Ramos (cell line): ENCODE measurements at regions not wholly inside any gene's neighbourhood (a gene's known extent, or its start where the extent isn't known, plus 50 kb on each side); places are given as distances from the start of the nearest gene placed in this dataset.
"Not testable (repeated sequence)": the region's sequence is repeated elsewhere in the genome, so short reads cannot be mapped to it uniquely, and the experiment has no call there.

ENCODE experiments used
- in situ Hi-C: fragments of 300-500 bp; cut with MboI; formaldehyde crosslinking; loops from one replicate; pipeline ENCODE4 v1.14.3; 2022; ENCODE audit warnings: low sequenced_read_pairs; ENCODE audit not compliant: unreplicated experiment

DNA sequence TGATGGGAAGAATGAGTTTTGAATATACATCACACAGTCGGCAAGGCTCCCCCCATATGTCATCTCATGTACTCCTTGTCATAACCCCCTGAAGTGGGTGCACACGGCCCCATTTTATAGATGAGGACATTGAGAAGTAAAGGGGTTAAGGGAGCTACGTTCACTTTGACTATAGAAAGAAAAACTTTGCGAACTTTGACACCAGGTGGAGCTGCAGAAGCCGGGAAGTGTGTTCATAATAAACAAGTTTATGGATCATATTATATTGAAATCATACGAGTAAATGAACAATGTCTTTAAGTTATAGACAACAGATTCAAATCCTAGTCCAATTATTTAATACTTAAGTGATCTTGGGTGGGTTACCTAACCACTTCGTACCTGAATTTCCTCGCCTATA lies 203.8 kb upstream of the PITX2 start:
- in situ Hi-C loops, result no loop called here

- in situ Hi-C loops, result no loop called here
Observed at GRCh38 chr4:110830461-110830860, 207.6 kb upstream of the PITX2 start.

DNA sequence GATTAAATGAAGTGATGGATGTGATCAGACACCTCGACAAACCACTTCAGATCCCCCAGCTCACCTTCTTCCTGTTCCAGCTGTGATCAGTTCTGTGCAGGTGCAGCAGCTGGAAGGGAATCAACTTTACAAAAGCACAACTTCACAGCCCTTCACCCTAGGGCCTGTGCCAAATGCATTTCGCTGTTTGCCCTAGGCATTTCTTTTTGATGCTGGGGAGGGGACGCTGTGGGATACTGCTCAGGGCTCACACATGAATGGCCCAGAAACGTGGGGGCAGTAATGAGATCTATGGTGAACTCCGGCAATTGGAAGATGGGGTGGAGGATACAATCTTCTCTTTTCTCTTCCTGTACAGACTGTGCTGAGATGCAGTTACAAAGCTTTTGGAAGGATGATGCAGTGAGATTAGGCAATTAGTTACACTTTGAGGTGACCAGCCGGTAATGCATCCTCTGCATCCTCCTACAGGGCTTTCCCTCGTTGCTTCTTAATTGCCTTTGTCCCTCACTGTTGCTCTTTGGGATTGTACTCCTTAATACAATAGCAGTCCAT lies 215.1 kb upstream of the PITX2 start:
- in situ Hi-C loops, result no loop called here

DNA sequence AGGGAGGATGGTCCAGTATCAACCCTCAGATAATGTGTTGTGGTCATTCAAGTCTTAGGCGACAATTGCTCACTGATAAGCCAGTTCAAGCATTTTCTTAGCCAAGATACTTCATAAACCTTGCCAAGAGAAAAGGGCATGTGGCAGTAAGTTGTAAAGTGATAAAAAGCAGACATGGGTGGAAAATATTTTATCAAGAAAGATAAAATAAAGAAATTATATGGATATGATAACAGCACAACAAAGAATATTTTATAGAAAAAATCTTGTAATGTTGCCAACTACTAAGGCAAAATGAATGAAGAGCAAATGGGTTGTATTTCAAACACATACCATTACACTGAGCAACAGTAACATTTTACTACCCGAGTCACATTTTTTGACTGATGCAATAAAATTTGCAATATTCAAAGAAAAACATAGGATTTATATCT lies 217.4 kb upstream of the PITX2 start:
- in situ Hi-C loops, result no loop called here

- in situ Hi-C loops, result no loop called here
Observed at GRCh38 chr4:110848787-110849186, 225.9 kb upstream of the PITX2 start.

GRCh38 chr4:110849461-110849860 lies 226.6 kb upstream of the PITX2 start:
- in situ Hi-C loops, result no loop called here

DNA sequence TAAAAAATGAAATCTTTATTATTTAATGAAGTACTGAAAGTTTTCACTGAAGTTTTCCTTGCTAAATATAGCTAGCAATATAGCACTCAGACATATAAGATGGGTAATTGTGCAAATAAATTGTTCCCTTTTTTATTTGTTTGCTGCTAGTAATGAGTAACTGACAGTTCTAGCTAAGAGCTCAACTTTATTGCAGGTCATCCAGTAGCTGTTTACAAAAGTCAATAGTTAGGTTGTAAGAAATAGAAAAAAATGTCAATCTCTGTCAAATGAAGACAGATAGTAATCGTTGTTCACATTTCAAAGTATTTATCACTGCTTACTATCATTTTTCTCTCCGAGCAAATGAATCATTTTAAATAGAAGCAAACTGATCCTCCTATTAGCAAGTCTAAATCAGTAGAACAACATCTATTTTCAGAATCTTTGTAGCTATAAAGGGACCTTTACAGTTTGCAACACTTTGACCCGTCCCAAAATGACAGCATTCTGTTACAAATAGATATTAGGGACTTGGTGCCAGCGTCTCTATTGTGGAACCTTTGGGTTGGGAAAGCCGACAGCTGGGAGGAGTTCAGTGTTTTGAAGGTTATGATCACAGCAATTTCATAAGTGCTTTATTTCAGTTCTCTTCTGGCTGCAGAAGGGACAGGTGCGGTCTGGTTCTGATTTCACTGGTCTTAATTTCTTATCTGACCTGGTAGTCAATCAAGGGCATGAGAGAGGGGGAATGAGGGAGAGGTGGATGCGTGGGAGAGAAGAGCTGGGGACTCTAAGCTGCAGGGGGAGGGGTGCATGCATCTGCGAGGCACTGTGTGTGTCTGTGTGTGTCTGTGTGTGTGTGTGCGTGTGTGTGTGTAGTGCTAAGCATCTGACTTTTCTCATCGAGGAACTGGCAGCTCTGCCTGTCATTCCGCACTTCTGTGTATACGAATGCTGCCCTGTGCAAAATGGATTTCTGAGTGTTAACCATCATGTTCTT lies 227.9 kb upstream of the PITX2 start:
- in situ Hi-C loops, result no loop called here

- in situ Hi-C loops, result no loop called here
Observed at GRCh38 chr4:110851989-110852388, 229.1 kb upstream of the PITX2 start.

DNA sequence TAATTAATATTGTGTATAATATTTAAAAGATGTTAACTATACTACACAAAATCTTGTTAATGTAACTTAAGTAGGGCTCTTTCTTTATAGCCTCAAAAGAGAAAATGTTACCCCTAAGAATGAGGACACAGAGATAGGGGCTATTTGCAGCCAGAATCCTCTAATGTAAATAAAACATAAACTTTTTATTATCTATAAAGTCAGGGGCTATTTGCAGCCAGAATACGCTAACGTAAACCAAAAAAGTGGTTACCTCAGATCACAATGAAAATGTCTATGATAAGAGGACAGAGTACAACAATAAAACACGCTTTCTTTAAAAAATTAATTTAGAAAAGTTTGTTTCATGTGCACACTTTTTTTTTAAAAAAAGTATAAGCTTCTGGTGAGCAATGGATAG lies 229.9 kb upstream of the PITX2 start:
- in situ Hi-C loops, result no loop called here

- in situ Hi-C loops, result no loop called here
Observed at GRCh38 chr4:110853242-110853641, 230.4 kb upstream of the PITX2 start.

GRCh38 chr4:110854021-110854678 lies 231.3 kb upstream of the PITX2 start:
- in situ Hi-C loops, result no loop called here

- in situ Hi-C loops, result no loop called here
Observed at GRCh38 chr4:110860125-110860524, 237.2 kb upstream of the PITX2 start.

DNA sequence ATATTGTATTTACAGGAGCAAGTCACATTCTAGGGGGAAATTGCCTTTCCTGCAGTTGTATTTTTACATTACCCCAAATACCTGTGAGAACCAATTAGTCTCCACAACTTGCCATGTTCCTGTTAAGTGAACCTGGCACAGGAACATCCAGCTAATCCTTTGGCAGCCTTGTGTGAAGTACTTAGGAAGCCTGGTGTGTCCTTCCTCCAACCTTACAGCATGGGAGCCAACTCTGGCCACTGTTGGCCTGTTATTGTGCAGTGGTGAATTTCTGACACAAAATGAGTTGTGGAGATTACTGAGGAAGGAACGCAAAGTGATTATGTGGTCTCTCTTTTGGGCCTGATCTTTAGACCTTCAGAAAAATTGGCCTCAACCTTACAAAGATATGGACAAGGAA lies 238.0 kb upstream of the PITX2 start:
- in situ Hi-C loops, result no loop called here

GRCh38 chr4:110865611-110866259 lies 242.9 kb upstream of the PITX2 start:
- in situ Hi-C loops, result no loop called here

DNA sequence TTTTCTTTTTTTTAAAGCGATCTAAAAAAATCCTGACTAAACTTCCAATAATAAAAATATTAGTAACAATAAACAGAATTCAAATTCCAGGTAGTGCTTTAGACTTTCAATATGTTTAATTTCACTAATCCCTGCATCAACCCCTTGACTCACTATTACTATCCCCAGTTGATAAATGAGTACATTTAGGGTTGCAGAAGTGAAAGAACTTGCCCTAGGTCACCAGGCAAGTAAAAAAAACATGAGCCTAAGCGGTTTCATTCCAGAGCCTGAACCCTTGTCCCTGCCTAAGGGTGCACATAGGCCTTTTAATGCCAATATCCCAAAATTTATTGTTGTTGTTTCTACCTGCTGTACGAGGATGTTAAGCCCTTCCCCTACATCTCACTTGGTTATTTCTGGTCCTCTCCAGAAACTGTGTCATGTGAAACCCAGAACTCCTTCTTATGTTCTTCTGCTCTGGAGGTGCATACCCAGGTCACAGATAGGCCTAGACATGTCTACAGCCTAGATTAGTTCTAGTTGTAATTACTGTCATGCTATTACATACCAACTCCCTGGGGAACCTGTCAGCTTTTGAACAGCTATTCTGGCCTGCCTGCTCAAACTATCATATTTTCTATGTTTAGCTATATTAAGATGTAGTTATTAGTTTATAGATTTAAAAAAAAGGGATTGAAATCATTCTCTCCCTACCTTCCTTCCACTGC lies 244.5 kb upstream of the PITX2 start:
- in situ Hi-C loops, result no loop called here

DNA sequence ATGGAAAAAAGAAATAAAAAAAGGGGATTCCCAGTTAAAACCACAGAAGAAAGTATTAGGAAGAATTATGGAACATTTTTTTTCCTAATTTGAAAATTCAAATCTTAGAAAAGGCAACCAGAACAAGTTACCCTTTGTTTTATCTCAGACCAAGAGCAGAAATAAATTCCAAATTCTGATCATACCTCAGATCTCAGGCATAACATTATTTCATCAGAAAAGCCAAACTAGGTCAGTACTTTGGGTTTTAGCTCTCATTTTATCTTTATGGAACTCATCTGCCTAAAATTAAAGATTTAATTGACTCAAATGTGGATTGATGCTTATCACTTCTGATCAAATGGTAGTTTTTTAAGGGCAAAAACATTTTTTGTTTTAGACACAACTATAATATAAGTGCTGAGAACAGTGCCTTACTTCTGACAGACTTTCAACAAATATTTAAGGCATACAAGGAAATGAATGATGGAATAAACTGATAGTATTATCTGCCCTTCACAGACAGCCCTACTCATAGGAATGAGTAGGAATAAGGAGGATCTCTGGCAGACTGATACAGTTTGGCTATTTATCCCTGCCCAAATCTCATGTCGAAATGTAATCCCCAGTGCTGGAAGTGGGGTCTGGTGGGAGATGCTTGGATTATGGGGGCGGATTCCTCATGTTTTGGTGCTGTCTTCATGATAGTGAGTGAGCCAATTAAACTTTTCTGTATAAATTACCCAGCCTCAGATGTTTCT lies 245.3 kb upstream of the PITX2 start:
- in situ Hi-C loops, result no loop called here

DNA sequence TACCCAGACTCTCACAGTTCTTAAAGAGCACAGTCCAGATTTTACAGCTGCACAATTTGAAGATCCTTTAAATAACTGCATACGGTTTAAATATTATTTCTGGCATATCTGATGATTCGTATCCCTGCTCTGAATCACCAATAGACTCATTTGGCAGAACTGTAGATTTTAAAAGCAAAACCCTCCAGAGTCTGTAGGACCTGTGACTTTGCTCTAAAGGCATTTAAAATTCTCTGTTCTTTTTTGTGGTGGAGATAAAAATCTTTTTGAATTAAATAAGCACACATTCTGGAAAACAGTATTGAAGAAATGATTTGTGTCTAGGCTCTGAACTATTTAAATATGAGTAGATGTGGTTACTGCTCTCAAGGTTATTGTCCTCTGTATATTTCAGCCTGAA lies 246.2 kb upstream of the PITX2 start:
- in situ Hi-C loops, result no loop called here

DNA sequence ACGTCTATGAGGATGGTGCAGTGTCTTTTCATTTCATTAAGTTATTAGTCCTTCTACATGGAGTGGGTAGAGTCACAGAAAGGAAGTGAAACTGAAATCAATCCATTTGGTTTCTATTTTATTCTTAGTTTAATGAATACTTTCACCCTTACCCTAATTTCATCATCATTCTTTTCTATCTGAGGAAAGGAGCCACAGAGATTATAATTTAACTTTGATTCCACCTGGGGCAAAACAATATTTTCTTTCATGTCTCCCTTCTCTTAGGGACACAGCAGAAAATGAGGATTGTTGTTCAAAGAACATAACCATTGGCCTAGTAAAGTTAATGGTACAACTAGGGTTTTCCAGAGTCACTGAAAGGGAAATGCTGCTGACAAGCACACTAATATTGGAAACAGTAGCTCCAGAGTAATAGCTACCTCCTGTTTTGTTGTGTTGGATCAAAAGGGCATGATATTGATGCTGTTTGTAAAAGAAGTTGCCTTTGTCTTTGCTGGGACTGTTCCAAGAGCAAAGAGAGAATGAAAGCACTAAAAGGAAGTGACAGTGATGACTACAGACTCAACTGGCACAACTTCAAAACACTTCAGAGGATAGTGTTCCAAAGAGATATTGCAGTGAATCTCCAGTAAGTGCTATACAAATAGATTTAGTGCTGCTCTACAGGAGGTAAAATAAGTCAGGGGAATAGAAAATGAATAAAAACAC lies 247.1 kb upstream of the PITX2 start:
- in situ Hi-C loops, result no loop called here

GRCh38 chr4:110876214-110876613 lies 253.3 kb upstream of the PITX2 start:
- in situ Hi-C loops, result not testable (repeated sequence)
